ENCODE measurements at regions not wholly inside any gene's neighbourhood (a gene's known extent, or its start where the extent isn't known, plus 50 kb on each side); places are given as distances from the start of the nearest gene placed in this dataset.

DNA sequence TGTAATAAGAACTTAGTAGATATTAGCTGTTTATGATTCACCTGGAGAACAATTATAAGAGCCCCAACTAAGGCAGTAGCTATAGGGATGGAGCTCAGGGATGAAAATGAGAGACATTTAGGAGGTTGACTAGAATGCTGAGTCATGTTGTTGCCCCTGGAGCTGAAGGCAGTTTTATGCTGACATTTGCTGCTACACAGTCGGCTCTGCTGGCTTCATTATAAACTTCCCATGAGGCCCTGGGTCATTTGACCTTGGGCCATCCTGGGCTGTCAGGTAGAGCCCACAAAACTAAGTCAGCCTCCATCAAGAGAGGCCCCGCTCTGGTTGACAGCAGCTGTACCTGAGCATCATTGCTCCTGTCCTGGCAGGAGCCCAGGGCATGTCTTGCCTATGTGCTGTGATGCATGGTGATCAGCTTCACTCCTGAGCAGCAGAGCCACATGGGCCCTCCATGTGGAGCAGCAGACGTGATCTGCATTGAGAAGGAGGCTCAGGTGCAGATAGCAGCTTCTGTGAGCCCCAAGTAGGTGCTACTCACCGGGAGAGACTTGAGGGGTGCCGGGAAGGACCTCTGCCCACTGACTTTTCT is 112.4 kb downstream of the TBX19 start:
- Histone ChIP-seq H4K20me1 (ENCODE audit: insufficient read depth, low read length) (no peaks in the 10 kb centered on the region), H3K4me1 (ENCODE audit: insufficient read depth, low read length, poor library complexity, severe bottlenecking) (no peaks in the 10 kb centered on the region), H3K4me2 (ENCODE audit: low read length) (no peak overlapping the region), H3K79me2 (ENCODE audit: insufficient read depth, low read depth, low read length) (no peaks in the 10 kb centered on the region), H3K4me3 (ENCODE audit: low read depth, low read length, poor library complexity, severe bottlenecking) (no peak overlapping the region), H3K36me3 (ENCODE audit: insufficient read depth, low read length) (no peaks in the 10 kb centered on the region), H3K9me3 (ENCODE audit: low read length) (no peaks in the 10 kb centered on the region), H2AFZ (ENCODE audit: low read length) (no peak overlapping the region), H3K27ac (ENCODE audit: low read depth, low read length, poor library complexity, severe bottlenecking) (no peak overlapping the region), H3K9me2 (ENCODE audit: insufficient read depth, low read length) (no peaks in the 10 kb centered on the region)
- intact Hi-C loops (cut with micrococcal nuclease; ENCODE audit: unreplicated experiment), result no loop called here
- ChIA-PET POLR2A (interaction anchor here (0.6 kb wide), 1 partner anchor 83 kb away, joined by 3 read pairs; no protein-coding TSS in a partner anchor), CTCF (ENCODE audit: unreplicated experiment) (interaction anchor here (0.6 kb wide), 1 partner anchor 714 kb away, joined by 3 read pairs; no protein-coding TSS in a partner anchor)
- no TSS peak for BruUV-seq (replicated peaks)
- no peak for TF ChIP-seq CTCF (conservative IDR thresholded peaks at IDR 0.05; ENCODE audit: low read length)
- TF ChIP-seq EZH2phosphoT487 (IDR thresholded peaks at IDR 0.05; ENCODE audit: borderline replicate concordance, low read depth, low read length), result no peak
- DNase-seq (ENCODE audit: low spot score), result no peak

DNA sequence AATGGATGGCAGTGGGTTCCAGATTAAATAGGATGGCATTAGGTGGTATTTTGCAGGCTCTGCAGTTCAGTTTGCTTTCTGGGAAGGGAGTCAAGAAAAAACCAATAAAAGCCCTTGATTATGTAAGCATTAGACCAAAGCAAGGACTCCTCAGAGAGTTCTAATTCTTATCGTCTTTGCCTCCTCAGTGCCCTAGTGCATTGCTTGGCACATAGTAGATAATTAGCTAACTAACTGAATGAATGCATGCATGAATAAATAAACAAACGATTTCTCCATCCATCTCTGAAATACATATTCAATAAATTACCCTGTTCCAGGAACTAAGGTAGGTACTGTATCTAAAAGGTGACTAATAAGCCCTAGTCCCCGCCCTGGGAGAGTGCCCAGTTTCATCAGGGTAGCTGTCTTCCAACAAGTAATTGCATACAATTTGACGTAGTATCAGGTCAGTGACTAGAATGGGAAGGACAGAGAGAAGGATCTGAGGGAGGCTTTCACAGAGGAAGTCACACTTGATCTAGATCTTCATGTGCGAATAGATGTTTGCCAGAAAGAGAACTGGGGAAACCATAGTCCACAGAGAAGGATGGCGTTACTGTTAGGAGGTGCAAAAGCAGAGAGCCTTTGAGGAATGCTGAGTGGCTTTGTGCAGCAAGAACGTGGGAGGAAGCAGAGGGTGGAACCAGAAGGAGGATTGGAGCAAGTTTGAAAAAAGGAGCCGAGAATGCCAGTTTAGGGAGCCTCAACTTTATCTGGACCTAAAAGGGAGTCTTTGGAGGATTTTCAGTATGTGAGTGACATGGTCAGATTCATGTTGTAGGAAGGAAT is 111.4 kb downstream of the TBX19 start:
- Histone ChIP-seq H3K4me3 (ENCODE audit: low read depth, low read length, poor library complexity, severe bottlenecking) (no peak overlapping the region), H3K79me2 (ENCODE audit: insufficient read depth, low read depth, low read length) (no peaks in the 10 kb centered on the region), H4K20me1 (ENCODE audit: insufficient read depth, low read length) (no peaks in the 10 kb centered on the region), H3K9me3 (ENCODE audit: low read length) (no peaks in the 10 kb centered on the region), H3K36me3 (ENCODE audit: insufficient read depth, low read length) (no peaks in the 10 kb centered on the region), H3K9me2 (ENCODE audit: insufficient read depth, low read length) (no peaks in the 10 kb centered on the region), H3K27ac (ENCODE audit: low read depth, low read length, poor library complexity, severe bottlenecking) (no peak overlapping the region), H3K4me1 (ENCODE audit: insufficient read depth, low read length, poor library complexity, severe bottlenecking) (no peaks in the 10 kb centered on the region), H2AFZ (ENCODE audit: low read length) (no peak overlapping the region), H3K4me2 (ENCODE audit: low read length) (no peak overlapping the region)
- no TSS peak for BruUV-seq (replicated peaks)
- no peak for TF ChIP-seq CTCF (conservative IDR thresholded peaks at IDR 0.05; ENCODE audit: low read length)
- no peak for TF ChIP-seq EZH2phosphoT487 (IDR thresholded peaks at IDR 0.05; ENCODE audit: borderline replicate concordance, low read depth, low read length)
- intact Hi-C loops (cut with micrococcal nuclease; ENCODE audit: unreplicated experiment), result no loop called here
- CTCF ChIA-PET (ENCODE audit: unreplicated experiment), result no interaction called here
- no peak for DNase-seq (ENCODE audit: low spot score)
- POLR2A ChIA-PET, result no interaction called here

- CTCF ChIA-PET (ENCODE audit: unreplicated experiment), result no interaction called here
- intact Hi-C loops (cut with micrococcal nuclease; ENCODE audit: unreplicated experiment), result no loop called here
- H3K79me2 ChIP-seq (ENCODE audit: insufficient read depth, low read depth, low read length), result no peaks in the 10 kb centered on the region
Observed at GRCh38 chr1:168390271-168390670, 109.6 kb downstream of the TBX19 start.

More at GRCh38 chr1:168390271-168390670, 109.6 kb downstream of the TBX19 start:
- Histone ChIP-seq H4K20me1 (ENCODE audit: insufficient read depth, low read length) (no peaks in the 10 kb centered on the region), H3K4me2 (ENCODE audit: low read length) (no peak overlapping the region), H3K27ac (ENCODE audit: low read depth, low read length, poor library complexity, severe bottlenecking) (no peak overlapping the region), H3K4me1 (ENCODE audit: insufficient read depth, low read length, poor library complexity, severe bottlenecking) (no peaks in the 10 kb centered on the region), H3K36me3 (ENCODE audit: insufficient read depth, low read length) (no peaks in the 10 kb centered on the region), H3K4me3 (ENCODE audit: low read depth, low read length, poor library complexity, severe bottlenecking) (no peak overlapping the region), H2AFZ (ENCODE audit: low read length) (no peak overlapping the region), H3K9me2 (ENCODE audit: insufficient read depth, low read length) (no peaks in the 10 kb centered on the region), H3K9me3 (ENCODE audit: low read length) (no peaks in the 10 kb centered on the region)
- DNase-seq (ENCODE audit: low spot score), result no peak
- POLR2A ChIA-PET, result no interaction called here
- no TSS peak for BruUV-seq (replicated peaks)
- TF ChIP-seq CTCF (conservative IDR thresholded peaks at IDR 0.05; ENCODE audit: low read length) (no peak), EZH2phosphoT487 (IDR thresholded peaks at IDR 0.05; ENCODE audit: borderline replicate concordance, low read depth, low read length) (no peak)

Data from OCI-LY7 (cell line).